DOHH2 (cell line): ENCODE measurements at regions not wholly inside any gene's neighbourhood (a gene's known extent, or its start where the extent isn't known, plus 50 kb on each side); places are given as distances from the start of the nearest gene placed in this dataset.

Experiments
- CTCF ChIP-seq: fragments of 200-600 bp; sonication (generic); IDR thresholded peaks from one replicate; pipeline ENCODE4 v1.5.1; 2014; ENCODE audit warnings: antibody characterized with exemption, mild to moderate bottlenecking, low read depth, low read length; ENCODE audit not compliant: poor library complexity, severe bottlenecking
- EZH2phosphoT487 ChIP-seq: fragments of 200-600 bp; sonication (generic); IDR thresholded peaks from 2 replicates; pipeline ENCODE4 v1.6.1; 2017; ENCODE audit warnings: borderline replicate concordance, mild to moderate bottlenecking, antibody characterized with exemption, low read length, moderate library complexity, mixed read lengths

DNA sequence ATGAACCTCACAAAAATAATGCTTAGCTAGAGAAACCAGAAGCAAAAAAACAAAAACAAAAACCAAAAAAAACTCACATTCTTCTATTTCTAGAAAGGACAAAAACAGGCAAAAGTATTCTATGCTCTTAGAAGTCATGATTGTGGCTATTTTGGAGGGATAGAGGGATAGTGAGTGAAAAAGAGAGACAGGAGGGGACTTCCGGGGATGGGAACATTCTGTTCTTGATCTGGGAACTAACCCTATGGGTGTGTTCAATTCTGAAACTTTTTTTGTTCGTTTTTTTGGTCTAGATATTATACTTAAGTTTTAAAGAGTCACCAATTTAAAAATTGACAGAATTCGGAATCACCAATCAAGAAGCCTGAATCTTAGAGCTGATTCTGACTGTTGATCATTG, 120.0 kb upstream of the TPM1 start:
- TF ChIP-seq CTCF (no peak), EZH2phosphoT487 (no peak)
